HL-60 (cell line): ENCODE measurements at regions not wholly inside any gene's neighbourhood (a gene's known extent, or its start where the extent isn't known, plus 50 kb on each side); places are given as distances from the start of the nearest gene placed in this dataset.

Source experiments
- DNase-seq, 2 experiments: peaks; one replicate each; pipeline ENCODE4 v3.0.0-alpha.2; 2010 to 2020; ENCODE audit warnings: low read depth in 1 of 2, low spot score in 1 of 2
- H3K27ac ChIP-seq: fragments of 250-450 bp; sonication (Bioruptor Pico); replicated peaks from 2 replicates; pipeline ENCODE4 v1.5.1; 2020; ENCODE audit warnings: mild to moderate bottlenecking, moderate library complexity
- H3K27me3 ChIP-seq: fragments of 250-450 bp; sonication (Bioruptor Pico); 2 replicates; pipeline ENCODE4 v1.5.1; 2021; ENCODE audit warnings: mild to moderate bottlenecking, moderate library complexity; ENCODE audit not compliant: insufficient read depth, poor library complexity, severe bottlenecking
- H3K4me3 ChIP-seq: replicated peaks from 2 replicates; pipeline ENCODE4 v1.5.1; 2011; ENCODE audit warnings: mild to moderate bottlenecking, control low read depth, low read length; ENCODE audit not compliant: insufficient read depth
- CTCF ChIP-seq: IDR thresholded peaks from one replicate; pipeline ENCODE4 v1.5.1; 2011; ENCODE audit warnings: low read length, control low read depth, inconsistent platforms; ENCODE audit not compliant: insufficient read depth
- GABPA ChIP-seq: IDR thresholded peaks from 2 replicates; pipeline ENCODE4 v1.6.1; 2012; ENCODE audit warnings: low read depth
- POLR2AphosphoS5 ChIP-seq: IDR thresholded peaks from 2 replicates; pipeline ENCODE4 v1.6.1; 2012; ENCODE audit warnings: low read depth
- REST ChIP-seq: IDR thresholded peaks from 2 replicates; pipeline ENCODE4 v1.6.1; 2012; ENCODE audit warnings: low read depth; ENCODE audit not compliant: insufficient replicate concordance
- SPI1 ChIP-seq: IDR thresholded peaks from 2 replicates; pipeline ENCODE4 v1.6.1; 2012; ENCODE audit warnings: low read depth, mild to moderate bottlenecking, borderline replicate concordance

GRCh38 chr9:78615372-78615771 is 318.4 kb downstream of the PSAT1 start:
- Histone ChIP-seq H3K4me3 (no peak overlapping the region), H3K27me3 (no peaks in the 10 kb centered on the region), H3K27ac (no peak overlapping the region)
- DNase-seq: no peak
- TF ChIP-seq GABPA (no peak), POLR2AphosphoS5 (no peak), SPI1 (no peak), REST (no peak), CTCF (no peak)

- TF ChIP-seq POLR2AphosphoS5 (no peak), REST (no peak)
- no peak for DNase-seq
- H3K27me3 ChIP-seq: no peaks in the 10 kb centered on the region
- no peak overlapping the region for H3K27ac ChIP-seq
- no peak overlapping the region for H3K4me3 ChIP-seq
Measured at GRCh38 chr9:78618735-78619134, 321.8 kb downstream of the PSAT1 start.

- no peak overlapping the region for H3K4me3 ChIP-seq
- no peak overlapping the region for H3K27ac ChIP-seq
- no peaks in the 10 kb centered on the region for H3K27me3 ChIP-seq
- TF ChIP-seq REST (no peak), SPI1 (no peak), CTCF (no peak), POLR2AphosphoS5 (no peak), GABPA (no peak)
- DNase-seq: no peak
Measured at GRCh38 chr9:78620303-78620702, 323.4 kb downstream of the PSAT1 start.

GRCh38 chr9:78620764-78621163 is 323.8 kb downstream of the PSAT1 start:
- Histone ChIP-seq H3K27me3 (no peaks in the 10 kb centered on the region), H3K27ac (no peak overlapping the region), H3K4me3 (no peak overlapping the region)
- DNase-seq: no peak
- TF ChIP-seq POLR2AphosphoS5 (no peak), CTCF (no peak), REST (no peak), GABPA (no peak), SPI1 (no peak)
